Psoas muscle (tissue), 7 donors: ENCODE measurements at regions not wholly inside any gene's neighbourhood (a gene's known extent, or its start where the extent isn't known, plus 50 kb on each side); places are given as distances from the start of the nearest gene placed in this dataset.

ENCODE experiments used
- ATAC-seq, 4 donors: fragments of 200-7000 bp; cut with Tn5 transposase; one replicate each; pipeline ENCODE4 v1.9.1; 2020; ENCODE audit warnings: moderate library complexity in 3 of 4, mild to moderate bottlenecking in 2 of 4
- DNase-seq, 2 donors: peaks; one replicate each; pipeline ENCODE4 v3.0.0-alpha.2; 2020
- H3K27ac ChIP-seq: fragments of 200-600 bp; one replicate; pipeline ENCODE4 v1.8.0; 2022
- H3K27me3 ChIP-seq, 3 donors: fragments of 200-600 bp in 1 of 3; one replicate each; pipeline versions ENCODE4 v1.6.1 to v1.8.0; 2013 to 2022; ENCODE audit warnings: low read length in 2 of 3, mild to moderate bottlenecking in 2 of 3, moderate library complexity in 1 of 3; ENCODE audit not compliant: insufficient read depth in 3 of 3
- H3K36me3 ChIP-seq, 2 donors: fragments of 200-600 bp in 1 of 2; one replicate each; pipeline versions ENCODE4 v1.6.1 to v1.8.0; 2013 to 2022; ENCODE audit warnings: low read depth in 1 of 2, mild to moderate bottlenecking in 1 of 2, moderate library complexity in 1 of 2; ENCODE audit not compliant: insufficient read depth in 1 of 2
- H3K4me1 ChIP-seq: fragments of 200-600 bp; one replicate; pipeline ENCODE4 v1.8.0; 2022
- H3K4me3 ChIP-seq: fragments of 200-600 bp; one replicate; pipeline ENCODE4 v1.8.0; 2022; ENCODE audit warnings: mild to moderate bottlenecking
- H3K9me3 ChIP-seq: fragments of 200-600 bp; one replicate; pipeline ENCODE4 v1.8.0; 2022
- CTCF ChIP-seq: fragments of 200-600 bp; IDR thresholded peaks from one replicate; pipeline ENCODE4 v1.8.0; 2022; ENCODE audit warnings: antibody characterized with exemption
- WGBS, 3 donors: extraction: QIAGEN DNeasy Blood & Tissue Kit; methylation state at CpG; one replicate each; pipeline versions ENCODE4 v1.1.6 to v1.1.7; 2013; 5-methylcytosine and 5-hydroxymethylcytosine counted together
- intact Hi-C, 2 donors: fragments of 100-400 bp; cut with DNase I; formaldehyde crosslinking; loops; one replicate each; pipeline versions ENCODE4 v1.11.0 to v1.14.2; 2022
- donor health status: healthy with polysubstance abuse.
- donor health status: DM: no; HTN: no; CAD: no; lungs with moderate emphysema.
- donor health status: Bipolar disorder and iron deficiency.
- donor health status: healthy.
- donor health status: DM: yes; HTN: yes; CAD: no.
- donor health status: DM: no; HTN: no; CAD: no.
- donor health status: DM: yes; HTN: yes; CAD: no.

GRCh38 chr17:79332011-79332554 is 257.5 kb downstream of the ENGASE start:
- Histone ChIP-seq H3K27me3 (peaks cover 0 to 42% (median 7%) of the 10 kb centered on the region in 3 donors), H3K4me1 (no peaks in the 10 kb centered on the region), H3K36me3 (no peaks in the 10 kb centered on the region), H3K4me3 (no peak overlapping the region), H3K9me3 (no peaks in the 10 kb centered on the region), H3K27ac (no peak overlapping the region)
- ATAC-seq (no peak), DNase-seq (no peak)
- WGBS, 3 donors, result 14 to 17% (median 15%) methylated on average over 9 of the region's 9 CpGs
- TF ChIP-seq CTCF, result no peak
- intact Hi-C loops, result no loop called here

GRCh38 chr17:79331492-79331891 is 256.9 kb downstream of the ENGASE start:
- H3K4me3 ChIP-seq, result no peak overlapping the region
- ATAC-seq (no peak), DNase-seq (peak in 1 of 2 donors; percentile 14)
- H3K27me3 ChIP-seq, result peaks cover 0 to 48% (median 7%) of the 10 kb centered on the region in 3 donors
- no peaks in the 10 kb centered on the region for H3K4me1 ChIP-seq
- 46 to 56% (median 54%) methylated on average over 11 of the region's 11 CpGs for WGBS, 3 donors
- intact Hi-C loops, result no loop called here
- no peaks in the 10 kb centered on the region for H3K9me3 ChIP-seq
- H3K36me3 ChIP-seq, result no peaks in the 10 kb centered on the region
- no peak overlapping the region for H3K27ac ChIP-seq
- TF ChIP-seq CTCF, result no peak

GRCh38 chr17:79330696-79331095 is 256.1 kb downstream of the ENGASE start:
- H3K4me1 ChIP-seq, result no peaks in the 10 kb centered on the region
- no peak for TF ChIP-seq CTCF
- DNase-seq (peak in 1 of 2 donors; percentile 12), ATAC-seq (no peak)
- H3K4me3 ChIP-seq, result no peak overlapping the region
- no peak overlapping the region for H3K27ac ChIP-seq
- H3K36me3 ChIP-seq, result no peaks in the 10 kb centered on the region
- H3K27me3 ChIP-seq, result peaks cover 0 to 51% (median 7%) of the 10 kb centered on the region in 3 donors
- 67 to 69% (median 68%) methylated on average over 11 of the region's 11 CpGs for WGBS, 3 donors
- H3K9me3 ChIP-seq, result no peaks in the 10 kb centered on the region
- intact Hi-C loops, result no loop called here

- no peak overlapping the region for H3K4me3 ChIP-seq
- no peak for TF ChIP-seq CTCF
- H3K27me3 ChIP-seq, result peaks cover 0 to 51% (median 6%) of the 10 kb centered on the region in 3 donors
- DNase-seq, result no peak
- intact Hi-C loops, result no loop called here
- ATAC-seq, result no peak
- 41 to 55% (median 44%) methylated on average over 8 of the region's 8 CpGs for WGBS, 3 donors
- no peak overlapping the region for H3K27ac ChIP-seq
- no peaks in the 10 kb centered on the region for H3K9me3 ChIP-seq
- H3K4me1 ChIP-seq, result no peaks in the 10 kb centered on the region
- no peaks in the 10 kb centered on the region for H3K36me3 ChIP-seq
These were observed 255.6 kb downstream of the ENGASE start for GRCh38 chr17:79330229-79330628.

- WGBS, 3 donors, result 28 to 42% (median 31%) methylated on average over 2 of the region's 2 CpGs
- intact Hi-C loops, result no loop called here
- Histone ChIP-seq H3K4me3 (no peak overlapping the region), H3K27ac (no peak overlapping the region), H3K27me3 (peaks cover 0 to 62% (median 10%) of the 10 kb centered on the region in 3 donors), H3K9me3 (no peaks in the 10 kb centered on the region), H3K36me3 (no peaks in the 10 kb centered on the region), H3K4me1 (no peaks in the 10 kb centered on the region)
- DNase-seq, result no peak
- ATAC-seq, result no peak
- TF ChIP-seq CTCF, result no peak
These were observed 252.2 kb downstream of the ENGASE start for GRCh38 chr17:79326814-79327213.
